ENCODE measurements at regions not wholly inside any gene's neighbourhood (a gene's known extent, or its start where the extent isn't known, plus 50 kb on each side); places are given as distances from the start of the nearest gene placed in this dataset.
A peak's percentile ranks its signal among the peaks of the same experiment; 100 is the strongest.
"Not testable (repeated sequence)": the region's sequence is repeated elsewhere in the genome, so short reads cannot be mapped to it uniquely, and the experiment has no call there.

DNA sequence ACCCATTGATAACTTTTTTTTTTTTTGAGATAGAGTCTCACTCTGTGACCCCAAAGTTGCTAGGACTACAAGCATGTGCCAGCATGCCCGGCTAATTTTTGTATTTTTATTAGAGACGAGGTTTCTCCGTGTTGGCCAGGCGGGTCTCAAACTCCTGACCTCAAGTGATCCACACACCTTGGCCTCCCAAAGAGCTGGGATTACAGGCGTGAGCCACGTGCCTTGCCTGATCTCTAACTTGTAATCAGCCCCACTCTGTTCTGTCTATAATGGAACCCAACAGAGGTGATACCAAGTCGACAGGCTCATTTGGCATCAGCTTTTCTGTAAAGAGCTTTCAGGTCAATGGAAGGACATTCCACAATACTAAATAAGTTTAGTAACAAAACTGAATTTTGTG is 99.4 kb downstream of the HFE start:
- no peak overlapping the region for H3K27ac ChIP-seq

DNA sequence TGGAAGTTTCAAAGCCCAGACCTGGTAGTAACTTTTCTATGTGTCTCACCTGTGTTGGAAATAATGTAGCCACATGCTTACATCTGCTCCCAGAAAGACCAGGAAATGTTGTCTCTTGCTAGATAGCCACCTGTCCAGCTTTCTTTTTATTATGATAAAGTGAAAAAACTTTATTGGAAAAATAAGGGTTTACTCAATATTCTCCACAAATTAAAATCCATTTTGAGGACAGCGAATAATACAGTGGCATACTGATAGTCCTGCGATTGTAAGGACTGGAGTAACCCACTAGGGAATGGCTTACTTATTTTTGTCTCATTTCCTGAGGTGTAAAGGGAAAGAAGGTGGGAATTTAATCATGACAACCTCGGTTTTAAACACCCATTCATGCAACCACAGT is 100.1 kb downstream of the HFE start:
- H3K27ac ChIP-seq, result no peak overlapping the region
- TF ChIP-seq, protein P1, sequence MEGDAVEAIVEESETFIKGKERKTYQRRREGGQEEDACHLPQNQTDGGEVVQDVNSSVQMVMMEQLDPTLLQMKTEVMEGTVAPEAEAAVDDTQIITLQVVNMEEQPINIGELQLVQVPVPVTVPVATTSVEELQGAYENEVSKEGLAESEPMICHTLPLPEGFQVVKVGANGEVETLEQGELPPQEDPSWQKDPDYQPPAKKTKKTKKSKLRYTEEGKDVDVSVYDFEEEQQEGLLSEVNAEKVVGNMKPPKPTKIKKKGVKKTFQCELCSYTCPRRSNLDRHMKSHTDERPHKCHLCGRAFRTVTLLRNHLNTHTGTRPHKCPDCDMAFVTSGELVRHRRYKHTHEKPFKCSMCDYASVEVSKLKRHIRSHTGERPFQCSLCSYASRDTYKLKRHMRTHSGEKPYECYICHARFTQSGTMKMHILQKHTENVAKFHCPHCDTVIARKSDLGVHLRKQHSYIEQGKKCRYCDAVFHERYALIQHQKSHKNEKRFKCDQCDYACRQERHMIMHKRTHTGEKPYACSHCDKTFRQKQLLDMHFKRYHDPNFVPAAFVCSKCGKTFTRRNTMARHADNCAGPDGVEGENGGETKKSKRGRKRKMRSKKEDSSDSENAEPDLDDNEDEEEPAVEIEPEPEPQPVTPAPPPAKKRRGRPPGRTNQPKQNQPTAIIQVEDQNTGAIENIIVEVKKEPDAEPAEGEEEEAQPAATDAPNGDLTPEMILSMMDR (conservative IDR thresholded peaks at IDR 0.05), result no peak

More for the DNA sequence above, 99.4 kb downstream of the HFE start:
- TF ChIP-seq, protein P1 (conservative IDR thresholded peaks at IDR 0.05), result no peak

DNA sequence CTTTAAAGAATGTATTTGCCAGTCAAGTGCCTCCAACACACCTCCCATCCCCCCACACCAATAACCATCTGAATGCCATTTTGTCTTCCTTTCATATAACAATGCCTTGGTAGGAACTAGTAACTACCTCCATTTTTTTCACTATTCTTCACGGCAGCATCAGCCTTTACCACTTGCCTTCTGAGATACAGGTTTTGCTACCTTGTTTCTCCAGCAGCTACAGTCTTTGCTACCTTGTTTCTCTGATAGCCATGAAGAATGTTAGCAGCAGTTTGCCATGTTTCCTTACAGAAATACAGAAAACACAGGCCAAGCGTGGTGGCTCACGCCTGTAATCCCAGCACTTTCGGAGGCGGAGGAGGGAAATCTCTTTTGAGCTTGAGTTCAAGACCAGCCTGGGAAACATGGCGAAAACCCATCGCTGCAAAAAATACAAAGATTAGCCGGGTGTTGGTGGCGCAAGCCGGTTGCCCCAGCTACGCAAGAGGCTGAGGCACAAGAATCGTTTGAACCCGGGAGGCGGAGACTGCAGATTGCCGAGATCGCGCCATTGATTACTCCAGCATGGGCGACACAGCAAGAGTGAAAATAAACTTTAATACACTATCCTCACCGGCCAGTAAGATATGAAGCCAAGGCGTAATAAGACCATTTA is 100.9 kb downstream of the HFE start:
- H3K27ac ChIP-seq, result no peak overlapping the region
- TF ChIP-seq, protein P1 (conservative IDR thresholded peaks at IDR 0.05), result no peak

DNA sequence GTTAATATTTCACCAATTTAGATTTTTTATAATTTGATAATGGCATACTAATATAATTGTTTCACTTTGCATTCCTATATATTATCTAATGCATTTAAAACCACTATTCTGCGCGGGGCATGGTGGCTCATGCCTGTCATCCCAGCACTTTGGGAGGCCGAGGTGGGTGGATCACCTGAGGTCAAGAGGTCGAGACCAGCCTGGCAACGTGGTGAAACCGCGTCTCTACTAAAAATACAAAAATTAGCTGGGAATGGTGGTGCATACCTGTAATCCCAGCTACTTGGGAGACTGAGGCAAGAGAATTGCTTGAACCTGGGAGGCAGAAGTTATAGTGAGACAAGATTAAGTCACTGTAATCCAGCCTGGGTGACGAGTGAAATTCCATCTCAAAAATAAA is 104.3 kb downstream of the HFE start:
- H3K27ac ChIP-seq, result not testable (repeated sequence)

DNA sequence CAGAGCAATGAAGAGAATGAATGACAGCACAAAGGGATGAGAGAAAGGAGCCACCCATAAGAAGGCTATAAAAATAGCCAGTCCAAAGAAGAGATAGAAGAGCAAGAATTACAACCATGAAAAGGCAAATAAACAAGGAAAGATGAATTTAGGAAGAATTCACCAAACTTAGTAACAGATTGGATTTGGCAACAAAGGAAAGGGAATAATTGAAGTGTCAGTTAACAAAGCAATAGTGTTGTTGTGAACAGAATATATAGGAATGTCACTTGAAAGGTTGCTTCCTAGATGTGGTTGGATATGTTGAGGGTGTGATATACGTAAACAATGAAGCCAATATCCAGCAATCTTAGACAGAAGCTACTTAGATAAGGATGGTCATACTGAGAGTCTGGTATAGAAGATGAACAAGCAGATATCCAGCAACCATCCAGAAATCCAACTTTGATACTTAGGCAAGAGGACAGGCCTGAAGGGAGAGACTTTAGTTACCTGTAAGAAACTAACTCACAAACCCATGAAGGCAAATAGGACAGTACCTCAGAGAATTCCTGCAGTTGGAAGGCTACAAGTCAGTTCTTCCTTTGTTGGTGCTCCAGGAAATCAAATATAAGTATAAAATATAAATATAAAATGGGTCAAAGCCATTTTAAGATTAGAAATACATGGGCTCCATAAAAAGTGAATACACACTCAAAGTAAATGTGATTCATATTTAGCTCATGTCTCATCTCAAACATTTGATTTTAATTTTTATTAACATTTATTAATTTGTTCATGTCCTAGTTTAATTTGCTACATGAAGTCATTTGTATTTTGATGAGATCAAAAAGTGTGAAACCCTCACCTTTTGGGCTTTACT is 106.5 kb downstream of the HFE start:
- TF ChIP-seq, protein P1 (conservative IDR thresholded peaks at IDR 0.05), result no peak
- H3K27ac ChIP-seq, result peak overlapping the region; percentile 88

DNA sequence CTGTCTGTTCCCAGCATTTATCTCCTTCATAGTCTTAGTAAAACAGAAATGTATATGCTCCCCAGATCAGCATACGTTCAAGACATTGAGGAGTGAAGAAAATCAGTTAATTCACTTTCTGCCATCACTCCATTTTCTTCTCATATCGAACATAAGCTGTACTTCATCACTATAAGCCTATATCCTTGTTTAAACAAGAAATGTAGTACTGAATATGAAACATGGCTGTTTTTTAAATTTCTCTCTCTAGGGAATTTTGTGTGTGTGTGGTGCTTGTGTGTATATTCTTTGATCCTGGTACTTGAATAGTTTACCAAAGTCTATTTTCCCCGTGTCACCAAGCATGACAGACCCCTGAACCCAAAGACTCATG is 107.1 kb downstream of the HFE start:
- TF ChIP-seq, protein P1 (conservative IDR thresholded peaks at IDR 0.05), result no peak
- H3K27ac ChIP-seq, result peak overlapping the region; percentile 88

DNA sequence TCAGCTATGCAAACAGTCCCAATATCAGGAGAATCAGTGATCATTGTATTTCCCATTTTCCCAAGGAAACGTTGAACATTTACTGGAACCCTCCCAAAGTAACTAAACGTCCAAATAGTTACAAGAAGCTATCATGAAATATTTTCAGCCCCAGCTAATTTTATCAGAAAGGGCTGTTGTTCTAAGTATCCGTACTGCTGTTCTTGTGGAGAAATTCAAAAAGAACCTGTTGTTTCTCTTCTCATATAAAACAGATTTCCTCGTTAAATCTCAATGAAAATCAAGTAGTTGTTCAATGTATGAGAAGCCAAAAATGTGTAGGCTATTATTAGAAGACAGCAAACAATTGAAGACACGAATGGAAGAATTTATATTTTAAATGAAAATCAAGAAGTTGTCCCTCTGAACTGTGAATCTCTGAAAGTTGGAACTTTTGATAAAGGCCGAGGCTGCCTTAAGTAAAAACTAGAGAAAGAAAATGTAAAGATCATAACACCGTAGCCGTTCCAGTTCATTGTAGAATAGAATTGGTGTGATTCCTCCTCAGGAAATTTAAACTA is 107.7 kb downstream of the HFE start:
- TF ChIP-seq, protein P1 (conservative IDR thresholded peaks at IDR 0.05), result no peak
- H3K27ac ChIP-seq, result peak overlapping the region; percentile 88

Measured in VCaP (cell line).